ENCODE measurements at regions not wholly inside any gene's neighbourhood (a gene's known extent, or its start where the extent isn't known, plus 50 kb on each side); places are given as distances from the start of the nearest gene placed in this dataset.
"Not testable (repeated sequence)": the region's sequence is repeated elsewhere in the genome, so short reads cannot be mapped to it uniquely, and the experiment has no call there.

DNA sequence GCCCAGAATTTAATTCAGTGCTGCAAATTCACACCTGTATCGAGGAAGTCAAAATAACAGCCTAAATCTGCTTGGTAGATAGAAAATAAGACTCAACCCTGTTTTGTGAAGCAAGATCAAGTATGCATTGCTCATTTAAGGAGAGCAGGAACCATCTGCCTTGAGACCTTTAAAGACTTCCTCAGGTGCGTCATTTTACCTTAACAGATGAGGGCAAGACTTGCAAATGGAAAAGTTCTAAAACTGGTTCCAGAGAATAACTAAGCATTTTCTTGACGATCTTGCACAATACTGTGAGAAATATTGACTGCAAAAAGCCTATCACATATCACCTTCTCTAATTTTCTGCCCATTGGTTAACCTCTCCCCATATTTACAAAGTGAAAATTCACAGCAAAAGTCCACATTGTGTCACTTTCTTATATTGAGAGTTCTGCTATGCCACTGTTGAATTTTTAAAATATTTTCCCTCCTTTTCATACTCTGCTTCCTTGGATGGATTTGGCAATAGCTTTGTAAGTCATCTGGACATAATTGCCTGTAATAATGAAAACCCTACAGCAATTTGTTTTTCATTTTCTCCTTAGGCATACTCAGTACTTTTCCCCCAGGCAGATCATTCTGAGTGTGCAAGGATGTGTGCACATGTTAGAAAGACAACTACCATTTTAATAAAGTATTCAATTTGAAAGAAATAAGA, 234.2 kb downstream of the AASDHPPT start:
- no peak overlapping the region for H3K4me3 ChIP-seq (ENCODE audit: insufficient read depth, low read depth, low read length)
- no peak for DNase-seq
- no peaks in the 10 kb centered on the region for H3K36me3 ChIP-seq (replicated peaks; ENCODE audit: control insufficient read depth, insufficient read depth, low read length)
- no peaks in the 10 kb centered on the region for H3K27me3 ChIP-seq (ENCODE audit: control insufficient read depth, insufficient read depth, low read length)

DNA sequence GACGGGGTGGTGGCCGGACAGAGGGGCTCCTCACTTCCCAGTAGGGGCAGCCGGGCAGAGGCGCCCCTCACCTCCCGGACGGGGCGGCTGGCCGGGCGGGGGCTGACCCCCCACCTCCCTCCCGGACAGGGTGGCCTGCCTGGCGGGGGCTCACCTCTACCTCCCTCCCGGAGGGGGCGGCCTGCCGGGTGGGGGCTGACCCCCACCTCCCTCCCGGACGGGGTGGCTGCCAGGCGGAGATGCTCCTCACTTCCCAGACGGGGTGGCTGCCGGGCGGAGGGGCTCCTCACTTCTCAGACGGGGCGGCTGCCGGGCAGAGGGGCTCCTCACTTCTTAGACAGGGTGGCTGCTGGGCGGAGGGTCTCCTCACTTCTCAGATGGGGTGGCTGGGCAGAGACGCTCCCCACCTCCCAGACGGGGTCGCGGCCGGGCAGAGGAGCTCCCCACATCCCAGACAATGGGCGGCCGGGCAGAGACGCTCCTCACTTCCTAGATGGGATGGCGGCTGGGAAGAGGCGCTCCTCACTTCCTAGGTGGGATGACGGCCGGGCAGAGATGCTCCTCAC, 239.8 kb downstream of the AASDHPPT start:
- not testable (repeated sequence) for H3K27me3 ChIP-seq (ENCODE audit: control insufficient read depth, insufficient read depth, low read length); DNase-seq; H3K4me3 ChIP-seq (ENCODE audit: insufficient read depth, low read depth, low read length); H3K36me3 ChIP-seq (replicated peaks; ENCODE audit: control insufficient read depth, insufficient read depth, low read length)

DNA sequence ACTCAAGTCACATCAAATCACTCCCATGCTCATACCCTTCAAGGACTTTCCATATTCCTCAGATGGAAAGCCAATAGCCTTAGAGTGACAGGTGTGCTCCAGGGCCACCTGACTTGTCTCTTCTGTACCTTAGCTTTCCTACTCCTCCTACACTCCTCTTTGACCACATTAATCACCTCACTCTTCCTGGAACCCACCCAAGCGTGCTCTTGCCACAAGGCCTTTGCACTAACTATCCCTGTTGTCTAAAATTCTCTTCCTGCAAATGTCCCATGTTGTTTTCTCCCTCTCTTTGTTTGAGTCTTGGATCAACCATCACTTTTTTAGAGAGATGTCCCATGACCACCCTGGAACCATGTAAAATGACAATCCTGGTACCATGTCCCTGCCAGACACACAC, 244.1 kb downstream of the AASDHPPT start:
- no peaks in the 10 kb centered on the region for H3K36me3 ChIP-seq (replicated peaks; ENCODE audit: control insufficient read depth, insufficient read depth, low read length)
- no peak overlapping the region for H3K4me3 ChIP-seq (ENCODE audit: insufficient read depth, low read depth, low read length)
- H3K27me3 ChIP-seq (ENCODE audit: control insufficient read depth, insufficient read depth, low read length), result no peaks in the 10 kb centered on the region
- DNase-seq, result no peak

DNA sequence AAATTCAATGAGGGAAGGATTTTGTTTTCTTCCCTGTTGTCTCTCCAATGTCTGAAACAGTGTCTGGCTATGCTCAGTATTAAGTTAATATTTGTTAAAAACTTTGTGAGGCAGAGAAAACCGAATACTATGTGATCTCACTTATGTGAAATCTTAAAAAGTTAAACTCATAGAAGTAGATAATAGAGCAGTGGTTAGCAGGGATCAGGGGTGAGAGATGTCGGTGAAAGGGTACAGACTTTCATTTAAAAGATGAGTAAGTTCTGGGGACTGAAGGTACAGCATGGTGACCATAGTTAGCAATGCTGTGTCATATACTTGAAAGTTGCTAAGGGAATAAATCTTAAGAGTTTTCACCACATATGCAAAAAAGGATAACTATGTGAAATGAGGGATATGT, 244.6 kb downstream of the AASDHPPT start:
- Histone ChIP-seq H3K4me3 (ENCODE audit: insufficient read depth, low read depth, low read length) (no peak overlapping the region), H3K36me3 (replicated peaks; ENCODE audit: control insufficient read depth, insufficient read depth, low read length) (no peaks in the 10 kb centered on the region), H3K27me3 (ENCODE audit: control insufficient read depth, insufficient read depth, low read length) (no peaks in the 10 kb centered on the region)
- DNase-seq, result no peak

DNA sequence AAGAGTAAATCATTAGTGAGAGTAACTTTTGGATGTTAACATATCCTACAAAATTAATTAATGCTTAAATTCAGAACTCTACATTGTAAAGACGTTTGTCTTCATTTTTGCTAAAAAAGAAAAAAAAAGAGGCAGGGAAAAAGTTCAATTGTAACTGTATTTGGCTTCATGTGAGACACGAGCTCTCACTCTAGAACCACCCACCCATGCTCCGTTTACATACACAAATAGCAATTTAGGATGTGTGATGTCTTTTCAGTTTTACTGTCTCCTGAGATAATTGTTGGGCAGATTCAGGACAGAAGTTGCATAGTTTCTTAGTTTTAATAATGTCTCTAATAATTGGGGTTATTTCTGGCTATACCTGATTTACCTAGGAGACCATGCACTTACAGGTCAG, 248.6 kb downstream of the AASDHPPT start:
- Histone ChIP-seq H3K36me3 (replicated peaks; ENCODE audit: control insufficient read depth, insufficient read depth, low read length) (no peaks in the 10 kb centered on the region), H3K4me3 (ENCODE audit: insufficient read depth, low read depth, low read length) (no peak overlapping the region), H3K27me3 (ENCODE audit: control insufficient read depth, insufficient read depth, low read length) (no peaks in the 10 kb centered on the region)
- no peak for DNase-seq

DNA sequence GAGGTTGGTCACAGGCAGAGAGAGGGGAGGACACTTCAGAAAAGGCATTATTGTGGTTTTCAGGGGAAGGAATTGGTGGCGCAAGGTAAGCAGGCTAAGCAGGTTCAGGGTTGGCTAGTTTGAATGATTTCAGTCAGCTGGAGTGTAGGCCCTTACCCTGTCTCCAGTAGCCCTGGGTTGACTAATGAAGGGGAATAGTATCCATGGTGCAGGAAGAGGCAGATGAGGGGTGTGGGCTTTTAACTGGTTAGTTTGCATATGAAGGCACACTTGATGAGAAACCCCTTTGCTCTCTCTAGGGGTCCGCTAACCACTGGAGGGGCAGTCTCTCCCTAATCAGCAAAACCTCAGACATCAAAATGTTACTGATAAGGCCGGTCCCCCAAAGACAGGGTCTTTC, 249.7 kb downstream of the AASDHPPT start:
- no peak overlapping the region for H3K4me3 ChIP-seq (ENCODE audit: insufficient read depth, low read depth, low read length)
- no peaks in the 10 kb centered on the region for H3K36me3 ChIP-seq (replicated peaks; ENCODE audit: control insufficient read depth, insufficient read depth, low read length)
- H3K27me3 ChIP-seq (ENCODE audit: control insufficient read depth, insufficient read depth, low read length), result no peaks in the 10 kb centered on the region
- DNase-seq, result peak; percentile 51

DNA sequence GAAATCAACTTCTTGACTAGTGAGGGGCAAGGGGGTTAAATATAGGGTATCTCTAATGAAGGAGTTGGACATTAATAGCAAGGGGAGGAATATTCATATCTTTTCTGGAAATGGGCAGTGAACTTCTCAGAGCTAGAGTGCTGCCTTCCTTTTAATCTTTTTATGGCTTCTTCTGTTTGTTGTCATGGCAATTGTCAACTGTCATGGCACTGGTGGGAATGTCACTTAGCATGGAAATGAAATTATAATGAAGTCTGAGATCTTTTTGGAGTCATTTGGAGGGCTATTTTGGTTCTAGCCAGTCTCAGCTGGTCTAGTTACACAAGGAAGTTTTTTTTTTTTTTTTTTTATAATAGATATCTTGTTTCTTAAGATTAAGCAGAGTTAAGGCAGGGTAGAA, 250.2 kb downstream of the AASDHPPT start:
- DNase-seq, result no peak
- H3K36me3 ChIP-seq (replicated peaks; ENCODE audit: control insufficient read depth, insufficient read depth, low read length), result no peaks in the 10 kb centered on the region
- no peaks in the 10 kb centered on the region for H3K27me3 ChIP-seq (ENCODE audit: control insufficient read depth, insufficient read depth, low read length)
- H3K4me3 ChIP-seq (ENCODE audit: insufficient read depth, low read depth, low read length), result no peak overlapping the region

DNA sequence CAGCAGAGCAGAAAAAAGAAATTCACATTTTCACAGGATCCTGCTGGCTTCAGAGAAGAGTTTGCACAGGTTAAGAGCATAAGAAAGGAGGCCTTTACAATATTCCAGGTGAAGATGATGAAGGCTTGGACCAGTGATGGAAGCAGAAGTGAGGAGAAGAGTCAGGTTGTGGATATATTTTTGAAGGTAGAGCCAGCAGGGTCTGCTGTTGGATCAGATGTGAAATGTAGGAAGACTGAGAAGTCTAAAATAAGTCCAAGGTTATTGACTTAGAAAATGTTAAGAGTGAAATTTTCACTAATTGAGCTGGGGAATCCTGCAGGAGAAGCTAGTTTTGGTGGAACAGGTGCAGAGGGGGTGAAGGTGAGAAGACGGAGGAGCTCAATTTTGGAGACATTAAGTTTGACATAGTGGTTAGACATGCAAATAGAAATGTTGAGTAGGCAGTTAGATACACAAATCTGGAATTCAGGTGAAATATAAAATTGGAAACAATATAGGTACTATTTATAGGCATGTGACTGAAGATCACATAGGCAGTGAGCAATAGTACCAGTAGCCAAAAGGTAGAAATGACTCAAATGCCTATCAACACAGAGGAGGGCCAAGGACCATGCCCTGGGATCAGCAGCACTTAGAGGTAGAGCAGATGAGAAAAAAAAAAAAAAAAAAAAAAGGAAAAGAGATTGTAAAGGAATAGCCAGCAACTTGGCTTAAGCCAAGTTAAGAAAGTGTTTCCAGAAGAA, 252.0 kb downstream of the AASDHPPT start:
- H3K36me3 ChIP-seq (replicated peaks; ENCODE audit: control insufficient read depth, insufficient read depth, low read length), result no peaks in the 10 kb centered on the region
- no peaks in the 10 kb centered on the region for H3K27me3 ChIP-seq (ENCODE audit: control insufficient read depth, insufficient read depth, low read length)
- no peak for DNase-seq
- no peak overlapping the region for H3K4me3 ChIP-seq (ENCODE audit: insufficient read depth, low read depth, low read length)

DNA sequence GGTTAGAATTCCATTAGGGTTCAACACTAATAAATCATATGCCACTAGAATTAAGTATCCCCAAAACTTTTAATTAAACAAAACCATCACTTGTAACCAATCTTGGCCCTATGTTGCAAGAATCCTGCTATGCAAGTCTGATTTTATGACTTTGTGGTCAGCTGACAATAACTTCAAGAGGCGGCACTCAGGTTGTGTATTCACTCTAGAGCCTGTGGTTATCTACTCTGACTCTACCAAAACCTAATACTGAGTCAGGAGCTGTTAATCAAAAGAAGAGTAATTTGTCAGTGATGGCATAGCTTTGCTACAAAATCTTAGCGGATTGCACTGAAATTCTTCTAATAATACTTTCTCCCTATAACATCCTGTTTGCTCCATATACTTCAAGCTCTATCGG, 253.7 kb downstream of the AASDHPPT start:
- Histone ChIP-seq H3K36me3 (replicated peaks; ENCODE audit: control insufficient read depth, insufficient read depth, low read length) (no peaks in the 10 kb centered on the region), H3K4me3 (ENCODE audit: insufficient read depth, low read depth, low read length) (no peak overlapping the region), H3K27me3 (ENCODE audit: control insufficient read depth, insufficient read depth, low read length) (no peaks in the 10 kb centered on the region)
- DNase-seq, result no peak

DNA sequence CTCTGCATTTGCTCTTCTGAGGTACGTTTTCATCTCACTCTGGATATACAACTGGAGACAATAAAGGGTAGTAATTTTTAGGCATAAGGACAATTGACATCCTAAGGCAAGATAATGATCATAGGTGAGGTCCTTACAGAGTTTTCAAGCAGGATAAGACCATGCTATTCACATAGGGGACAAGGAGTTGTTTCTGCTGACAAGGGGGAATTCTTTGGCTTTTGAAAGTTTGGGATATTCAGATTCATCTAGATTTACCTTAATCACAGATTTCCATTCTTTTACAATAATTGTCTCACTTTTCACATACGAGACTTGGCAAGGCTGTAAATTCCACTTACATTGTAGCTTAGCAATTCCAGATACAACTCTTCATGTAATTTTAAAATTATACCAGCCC, 256.2 kb downstream of the AASDHPPT start:
- Histone ChIP-seq H3K27me3 (ENCODE audit: control insufficient read depth, insufficient read depth, low read length) (no peaks in the 10 kb centered on the region), H3K36me3 (replicated peaks; ENCODE audit: control insufficient read depth, insufficient read depth, low read length) (no peaks in the 10 kb centered on the region), H3K4me3 (ENCODE audit: insufficient read depth, low read depth, low read length) (no peak overlapping the region)
- DNase-seq, result no peak

DNA sequence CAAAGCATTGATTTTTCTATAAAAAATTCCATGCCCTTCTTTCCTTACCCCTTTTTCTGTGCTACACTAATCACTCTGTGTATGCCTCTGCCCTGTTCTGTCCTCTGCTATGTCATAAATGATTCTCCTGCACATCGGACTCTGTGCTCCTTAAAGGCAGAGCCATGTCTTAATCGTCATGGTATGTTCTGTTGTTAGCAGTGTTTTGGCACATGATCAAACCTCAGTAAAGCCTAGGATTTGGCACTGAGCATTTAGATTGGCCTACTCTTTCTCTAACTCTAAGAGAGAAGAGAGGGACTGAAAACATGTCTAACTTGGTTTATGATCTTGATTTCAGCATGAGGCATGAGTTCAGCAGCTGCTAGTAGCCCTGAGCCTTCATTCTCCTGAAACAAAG, 266.9 kb downstream of the AASDHPPT start:
- no peaks in the 10 kb centered on the region for H3K36me3 ChIP-seq (replicated peaks; ENCODE audit: control insufficient read depth, insufficient read depth, low read length)
- no peak overlapping the region for H3K4me3 ChIP-seq (ENCODE audit: insufficient read depth, low read depth, low read length)
- no peaks in the 10 kb centered on the region for H3K27me3 ChIP-seq (ENCODE audit: control insufficient read depth, insufficient read depth, low read length)
- DNase-seq, result no peak

DNA sequence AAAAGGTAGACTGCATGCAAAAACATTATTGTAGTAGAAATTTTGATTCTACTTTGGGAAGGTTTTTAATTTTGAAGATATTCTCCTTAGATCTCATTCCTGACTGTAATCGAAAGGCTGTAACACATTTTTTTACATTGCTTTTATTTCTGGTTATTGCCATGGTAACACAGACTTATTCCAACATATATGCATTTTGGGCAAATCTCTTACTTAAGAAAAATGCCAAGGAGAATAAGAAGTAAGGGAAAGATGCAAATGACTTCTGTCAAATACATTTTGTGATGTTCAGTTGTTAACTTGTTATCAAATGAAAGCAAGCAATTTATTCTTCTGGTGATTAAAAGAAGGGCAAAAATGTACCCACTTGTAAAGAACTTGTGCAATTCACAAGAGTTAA, 267.5 kb downstream of the AASDHPPT start:
- H3K36me3 ChIP-seq (replicated peaks; ENCODE audit: control insufficient read depth, insufficient read depth, low read length), result no peaks in the 10 kb centered on the region
- H3K4me3 ChIP-seq (ENCODE audit: insufficient read depth, low read depth, low read length), result no peak overlapping the region
- no peaks in the 10 kb centered on the region for H3K27me3 ChIP-seq (ENCODE audit: control insufficient read depth, insufficient read depth, low read length)
- DNase-seq, result no peak

DNA sequence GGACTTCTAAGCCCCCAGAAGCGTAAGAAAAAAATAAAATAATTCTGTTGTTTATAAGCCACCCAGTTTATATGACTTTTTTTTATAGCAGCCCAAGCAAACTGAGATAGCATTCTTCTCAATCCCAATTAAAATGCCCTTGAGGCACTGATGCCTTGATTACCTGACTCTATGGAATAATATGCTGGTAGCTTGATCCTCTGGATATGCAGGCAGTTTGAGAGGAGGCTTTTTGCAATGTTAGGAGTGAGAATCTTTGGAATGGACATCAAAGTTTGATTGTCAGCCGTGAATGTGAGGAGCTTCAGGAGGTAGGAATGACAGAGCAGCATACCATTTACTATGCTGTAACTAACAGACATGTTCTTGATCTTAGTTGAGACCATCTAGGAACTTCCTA, 275.6 kb downstream of the AASDHPPT start:
- Histone ChIP-seq H3K4me3 (ENCODE audit: insufficient read depth, low read depth, low read length) (no peak overlapping the region), H3K36me3 (replicated peaks; ENCODE audit: control insufficient read depth, insufficient read depth, low read length) (no peaks in the 10 kb centered on the region), H3K27me3 (ENCODE audit: control insufficient read depth, insufficient read depth, low read length) (no peaks in the 10 kb centered on the region)
- no peak for DNase-seq

DNA sequence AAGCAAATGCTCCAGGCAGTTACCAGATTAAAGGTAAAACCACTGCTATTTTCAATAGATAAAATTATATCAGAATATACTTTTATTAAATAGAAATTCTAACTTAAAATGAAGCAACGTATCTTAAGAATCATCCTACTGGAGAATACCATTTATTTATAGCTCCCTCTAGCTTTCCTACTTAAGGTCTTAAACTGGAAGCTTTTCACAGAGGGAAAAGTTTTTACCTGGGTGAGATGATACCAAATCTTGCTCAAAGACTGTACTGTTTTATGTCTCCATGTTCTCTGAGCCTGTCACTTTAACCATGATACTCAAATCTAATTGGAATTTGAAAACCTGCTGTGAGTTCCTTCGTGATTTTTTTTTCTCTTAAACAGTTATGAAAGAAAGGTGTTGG, 291.8 kb downstream of the AASDHPPT start:
- Histone ChIP-seq H3K27me3 (ENCODE audit: control insufficient read depth, insufficient read depth, low read length) (no peaks in the 10 kb centered on the region), H3K4me3 (ENCODE audit: insufficient read depth, low read depth, low read length) (no peak overlapping the region), H3K36me3 (replicated peaks; ENCODE audit: control insufficient read depth, insufficient read depth, low read length) (no peaks in the 10 kb centered on the region)
- DNase-seq, result no peak

DNA sequence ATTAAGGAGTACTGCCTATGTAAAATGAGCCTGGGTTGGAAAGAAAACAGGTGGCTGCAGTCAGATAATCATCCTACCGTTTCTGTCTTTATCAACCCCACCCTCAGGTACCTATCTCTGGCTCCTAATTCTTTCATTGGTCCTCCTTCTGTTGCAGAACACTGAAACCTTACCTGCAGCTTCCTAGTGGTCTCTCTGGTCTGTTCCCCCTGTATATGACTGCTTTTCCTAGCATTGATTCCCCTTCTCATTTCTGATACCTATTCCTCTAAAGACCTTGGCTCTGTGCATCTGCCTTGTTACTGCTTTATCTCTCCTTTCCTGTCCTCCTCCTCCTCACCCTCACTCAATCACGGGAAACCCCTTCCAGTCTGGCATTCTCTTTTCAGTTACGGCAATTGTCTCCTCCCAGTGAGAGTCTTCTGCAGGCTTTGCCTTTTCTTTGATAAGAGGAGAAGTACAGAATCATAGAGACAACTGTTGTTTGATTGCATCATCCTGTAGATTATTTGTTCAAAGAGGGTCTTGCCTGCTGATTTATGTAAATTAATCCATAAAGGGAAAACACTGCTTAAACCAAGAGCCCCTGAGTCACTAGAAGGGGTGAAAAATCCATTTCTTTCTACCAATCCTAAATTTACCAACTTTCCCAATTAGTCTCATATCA, 301.2 kb downstream of the AASDHPPT start:
- no peak overlapping the region for H3K4me3 ChIP-seq (ENCODE audit: insufficient read depth, low read depth, low read length)
- no peaks in the 10 kb centered on the region for H3K27me3 ChIP-seq (ENCODE audit: control insufficient read depth, insufficient read depth, low read length)
- peak; percentile 2 for DNase-seq
- H3K36me3 ChIP-seq (replicated peaks; ENCODE audit: control insufficient read depth, insufficient read depth, low read length), result no peaks in the 10 kb centered on the region

Measured in H7 (cell line).